ENCODE measurements at regions not wholly inside any gene's neighbourhood (a gene's known extent, or its start where the extent isn't known, plus 50 kb on each side); places are given as distances from the start of the nearest gene placed in this dataset.
A peak's percentile ranks its signal among the peaks of the same experiment; 100 is the strongest.
"Not testable (repeated sequence)": the region's sequence is repeated elsewhere in the genome, so short reads cannot be mapped to it uniquely, and the experiment has no call there.

DNA sequence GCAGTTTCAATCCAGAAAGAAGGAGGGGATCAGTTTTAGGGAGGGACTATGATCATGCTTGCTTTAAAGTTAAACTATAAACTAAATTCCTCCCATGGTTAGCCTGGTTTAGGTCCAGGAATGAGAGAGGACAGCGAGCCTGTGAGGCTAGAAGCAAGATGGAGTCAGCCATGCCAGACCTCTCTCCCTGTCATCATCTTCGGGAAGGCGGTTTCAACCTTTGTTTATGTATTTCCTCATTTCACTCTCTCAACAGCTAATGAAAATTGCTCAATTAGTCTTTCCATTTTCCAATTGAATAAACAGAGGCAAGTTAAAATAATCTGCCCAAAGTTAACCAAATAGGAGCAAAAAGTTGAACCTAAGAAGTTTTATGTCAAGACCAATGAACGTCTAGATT lies 201.5 kb downstream of the KCNJ2 start:
- no peak for DNase-seq (ENCODE audit: low read depth)

DNA sequence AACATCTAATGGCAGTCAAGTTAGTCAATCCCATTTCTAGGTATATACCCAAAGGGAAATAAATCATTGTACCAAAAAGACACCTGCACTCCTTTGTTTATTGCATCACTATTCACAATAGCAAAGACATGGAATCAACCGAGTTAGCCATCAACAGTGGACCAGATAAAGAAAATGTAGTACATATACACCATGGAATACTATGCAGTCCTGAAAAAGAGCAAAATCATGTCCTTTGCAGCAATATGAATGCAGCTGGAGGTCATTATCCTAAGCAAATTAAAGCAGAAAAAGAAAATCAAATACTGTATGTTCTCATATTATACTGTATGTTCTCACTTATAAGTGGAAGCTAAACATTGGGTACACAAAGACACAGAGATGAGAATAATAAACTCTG lies 204.0 kb downstream of the KCNJ2 start:
- no peak for DNase-seq (ENCODE audit: low read depth)

DNA sequence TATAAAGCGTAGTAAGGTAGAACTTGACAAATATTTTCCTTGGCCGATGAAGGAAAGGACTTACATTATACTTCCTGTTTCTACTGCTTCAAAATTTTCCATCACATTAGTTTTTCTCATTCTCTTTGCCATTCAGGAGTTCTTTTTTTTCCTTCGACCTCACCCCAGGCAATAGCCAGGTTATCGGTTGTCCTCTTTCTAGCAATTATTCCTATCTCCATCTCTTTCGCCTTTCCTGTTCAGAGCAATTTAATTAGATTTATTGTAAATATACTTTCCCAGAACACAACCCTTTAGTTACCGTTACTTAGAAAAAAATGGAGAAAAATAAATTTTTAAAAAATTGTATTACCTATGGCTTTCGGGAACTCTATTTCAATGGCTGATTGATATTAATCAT lies 205.2 kb downstream of the KCNJ2 start:
- DNase-seq (ENCODE audit: low read depth), result no peak

DNA sequence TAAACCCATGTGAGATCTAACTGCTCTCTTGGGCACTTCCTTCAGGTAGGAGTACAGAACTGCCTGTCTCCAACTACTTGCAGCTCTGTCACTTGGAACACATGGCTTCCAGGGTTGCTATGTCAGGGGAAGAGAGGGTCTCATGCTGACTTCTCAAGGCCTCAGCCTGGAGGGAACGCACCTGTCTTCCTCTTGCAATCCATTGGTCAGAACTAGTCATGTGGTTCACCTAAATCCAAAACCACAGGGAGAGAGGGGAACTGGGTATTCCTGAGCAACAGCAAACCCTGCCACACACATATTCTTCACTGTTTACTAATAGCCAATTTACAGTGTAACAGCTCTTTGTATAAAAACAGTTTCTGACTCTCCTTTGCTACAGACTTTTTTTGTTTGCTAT lies 206.1 kb downstream of the KCNJ2 start:
- no peak for DNase-seq (ENCODE audit: low read depth)

DNA sequence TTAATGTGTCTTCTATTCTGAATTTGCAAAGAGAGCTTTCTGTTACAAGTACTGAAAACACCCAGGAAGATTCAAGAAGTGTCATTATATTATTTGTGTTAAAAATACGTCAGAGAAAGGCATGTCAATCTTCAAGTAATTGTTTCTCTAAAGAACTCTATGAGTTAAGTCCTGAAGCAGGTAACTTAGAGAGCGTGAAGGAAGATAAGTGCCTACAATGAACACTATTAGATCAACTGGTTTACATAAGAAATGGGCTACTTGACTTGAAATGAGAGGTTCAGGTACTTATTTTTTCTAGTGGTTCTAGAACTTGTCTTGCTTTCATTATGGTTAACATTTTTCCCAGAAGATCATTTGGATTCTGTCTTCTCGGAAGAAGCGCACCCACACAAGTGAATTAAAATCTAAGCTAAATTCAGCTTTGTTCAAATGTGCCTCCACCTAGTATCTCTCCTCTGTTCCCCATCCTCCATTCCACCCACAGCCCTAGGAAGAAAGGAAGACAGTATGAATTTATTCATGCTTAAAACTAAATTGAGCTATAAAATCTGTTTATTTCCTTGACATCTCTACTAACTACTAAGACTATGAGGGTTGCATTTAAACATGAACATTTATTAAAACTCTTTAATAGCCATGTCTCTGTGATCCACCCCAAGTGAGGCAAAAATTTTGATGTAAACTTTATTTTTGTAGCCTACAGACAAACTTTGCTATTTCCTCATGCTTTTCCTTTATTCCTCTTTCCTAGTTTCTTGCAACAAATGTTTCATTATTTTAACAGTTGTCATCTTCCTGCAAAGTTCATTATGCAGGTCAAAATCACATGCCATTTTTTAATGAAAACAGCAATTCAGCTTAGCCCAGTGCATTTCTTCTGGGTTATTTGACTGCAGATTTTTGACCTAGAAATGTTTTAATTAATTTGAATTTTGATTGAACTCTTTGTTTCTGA lies 206.8 kb downstream of the KCNJ2 start:
- DNase-seq (ENCODE audit: low read depth), result no peak

DNA sequence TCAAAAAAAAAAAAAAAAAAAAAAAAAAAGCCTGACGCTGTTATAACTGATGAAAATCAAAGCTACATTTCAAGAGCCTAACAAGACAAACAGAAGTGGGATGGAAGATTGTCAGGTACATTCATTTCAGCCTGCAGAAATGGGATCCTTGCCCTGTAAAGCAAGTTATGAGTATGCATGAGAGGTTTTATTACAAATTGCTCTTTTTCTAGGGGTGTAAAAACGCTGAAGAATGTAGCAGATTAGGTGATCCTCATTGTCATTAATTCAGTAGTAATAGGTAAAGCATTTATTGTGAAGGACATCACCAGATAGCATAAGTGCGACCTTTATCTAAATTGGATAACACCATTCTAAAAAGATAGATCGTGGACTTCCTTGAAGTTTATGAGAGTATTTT lies 208.3 kb downstream of the KCNJ2 start:
- no peak for DNase-seq (ENCODE audit: low read depth)

DNA sequence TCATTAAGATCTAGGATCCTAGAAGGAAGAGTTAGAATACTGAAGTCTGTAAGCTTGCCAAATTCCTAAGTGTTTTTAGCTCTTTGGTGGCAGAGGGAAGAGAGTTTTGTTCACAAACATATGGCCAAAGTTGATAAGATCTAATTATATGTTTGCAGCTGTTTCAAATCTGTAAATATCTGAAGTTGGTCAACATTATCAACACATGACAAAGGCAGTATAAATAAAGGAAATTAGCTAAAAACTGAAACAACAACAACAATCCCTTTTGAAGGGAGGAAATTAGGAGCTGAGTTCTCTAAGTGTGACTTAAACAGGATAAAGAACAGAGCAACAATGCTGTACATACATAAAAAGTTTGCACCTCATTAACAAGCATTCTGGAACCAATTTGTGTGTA lies 208.7 kb downstream of the KCNJ2 start:
- DNase-seq (ENCODE audit: low read depth), result no peak

DNA sequence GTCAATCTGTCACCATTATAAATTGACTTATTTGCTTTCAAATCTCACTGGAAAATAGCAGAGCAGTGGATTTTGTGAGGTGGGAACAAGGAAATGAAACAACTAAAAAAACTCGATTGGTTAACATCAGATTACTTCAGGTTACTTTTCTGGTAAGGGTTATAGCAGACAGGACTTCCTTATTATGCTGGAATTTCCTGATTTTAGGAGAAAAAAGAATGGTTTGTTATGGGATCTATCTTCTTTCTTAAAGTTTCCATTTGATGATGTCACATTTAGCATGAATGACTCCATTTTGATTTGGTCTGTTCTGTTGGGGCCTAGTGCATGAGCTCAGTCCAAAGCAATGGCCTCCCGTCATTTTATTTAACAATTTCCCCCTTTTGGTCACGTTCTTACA lies 210.6 kb downstream of the KCNJ2 start:
- DNase-seq (ENCODE audit: low read depth), result no peak

DNA sequence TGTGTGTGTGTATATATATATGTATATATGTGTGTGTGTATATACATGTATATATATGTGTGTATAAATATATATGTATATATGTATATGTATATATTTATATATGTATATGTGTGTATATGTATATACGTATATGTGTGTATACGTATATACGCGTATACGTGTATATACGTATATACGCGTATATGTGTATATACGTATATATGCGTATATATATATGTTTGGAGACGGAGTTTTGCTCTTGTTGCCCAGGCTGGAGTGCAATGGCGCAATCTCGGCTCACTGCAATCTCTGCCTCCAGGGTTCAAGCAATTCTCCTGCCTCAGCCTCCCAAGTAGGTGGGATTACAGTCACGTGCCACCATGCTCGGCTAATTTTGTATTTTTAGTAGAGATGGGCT lies 212.6 kb downstream of the KCNJ2 start:
- DNase-seq (ENCODE audit: low read depth), result not testable (repeated sequence)

DNA sequence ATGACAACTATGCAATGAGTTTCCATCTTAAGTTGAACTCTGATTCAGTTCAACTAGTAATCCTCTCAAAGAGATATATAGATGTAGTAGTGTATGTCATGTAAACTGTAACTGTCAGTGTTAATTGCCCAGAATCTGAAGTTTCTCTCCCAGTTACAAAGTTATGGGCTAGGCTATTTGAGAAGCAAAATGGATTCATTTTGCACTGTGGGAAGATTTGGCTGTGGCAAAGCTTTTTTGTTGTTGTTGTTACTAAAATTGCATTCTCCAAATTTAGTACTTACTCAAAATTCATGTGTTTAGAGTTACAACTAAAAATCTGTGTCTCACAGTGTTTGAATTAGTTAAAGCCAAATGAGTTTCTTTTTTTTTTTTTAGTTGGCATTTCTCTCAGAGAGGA lies 219.0 kb downstream of the KCNJ2 start:
- no peak for DNase-seq (ENCODE audit: low read depth)

DNA sequence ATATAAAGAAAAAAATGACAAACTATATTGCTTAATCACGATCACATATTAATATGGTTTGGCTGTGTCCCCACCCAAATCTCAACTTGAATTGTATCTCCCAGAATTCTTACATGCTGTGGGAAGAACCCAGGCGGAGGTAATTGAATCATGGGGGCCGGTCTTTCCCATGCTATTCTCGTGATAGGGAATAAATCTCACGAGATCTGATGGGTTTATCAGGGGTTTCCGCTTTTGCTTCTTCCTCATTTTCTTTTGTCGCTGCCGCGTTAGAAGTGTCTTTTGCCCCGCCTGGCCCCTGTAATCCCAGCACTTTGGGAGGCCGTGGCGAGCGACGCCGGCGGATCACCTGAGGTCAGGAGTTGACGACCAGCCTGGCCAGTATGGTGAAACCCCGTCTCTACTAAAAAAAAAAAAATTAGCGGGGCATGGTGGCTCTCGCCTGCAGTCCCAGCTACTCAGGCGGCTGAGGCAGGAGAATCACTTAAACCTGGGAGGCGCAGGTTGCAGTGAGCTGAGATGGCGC lies 220.0 kb downstream of the KCNJ2 start:
- not testable (repeated sequence) for DNase-seq (ENCODE audit: low read depth)

DNA sequence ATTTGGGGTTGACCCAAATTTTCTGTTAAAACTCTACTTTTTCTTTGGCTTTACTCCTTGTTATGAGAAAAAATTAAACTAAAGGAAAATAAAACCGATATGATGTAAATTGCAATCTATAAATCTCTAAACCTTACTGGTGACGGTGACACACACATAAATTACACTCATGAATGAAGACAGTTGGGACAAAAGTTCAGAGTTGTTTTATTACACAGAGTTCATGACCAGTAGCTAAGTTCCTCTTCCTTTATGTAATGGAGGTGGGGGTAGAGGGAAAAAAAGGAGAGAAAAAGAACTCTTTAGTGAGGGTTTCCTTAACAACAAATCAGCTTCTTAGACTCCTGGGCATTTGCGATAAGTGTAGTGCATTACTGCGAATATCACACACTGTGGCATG lies 220.7 kb downstream of the KCNJ2 start:
- no peak for DNase-seq (ENCODE audit: low read depth)

DNA sequence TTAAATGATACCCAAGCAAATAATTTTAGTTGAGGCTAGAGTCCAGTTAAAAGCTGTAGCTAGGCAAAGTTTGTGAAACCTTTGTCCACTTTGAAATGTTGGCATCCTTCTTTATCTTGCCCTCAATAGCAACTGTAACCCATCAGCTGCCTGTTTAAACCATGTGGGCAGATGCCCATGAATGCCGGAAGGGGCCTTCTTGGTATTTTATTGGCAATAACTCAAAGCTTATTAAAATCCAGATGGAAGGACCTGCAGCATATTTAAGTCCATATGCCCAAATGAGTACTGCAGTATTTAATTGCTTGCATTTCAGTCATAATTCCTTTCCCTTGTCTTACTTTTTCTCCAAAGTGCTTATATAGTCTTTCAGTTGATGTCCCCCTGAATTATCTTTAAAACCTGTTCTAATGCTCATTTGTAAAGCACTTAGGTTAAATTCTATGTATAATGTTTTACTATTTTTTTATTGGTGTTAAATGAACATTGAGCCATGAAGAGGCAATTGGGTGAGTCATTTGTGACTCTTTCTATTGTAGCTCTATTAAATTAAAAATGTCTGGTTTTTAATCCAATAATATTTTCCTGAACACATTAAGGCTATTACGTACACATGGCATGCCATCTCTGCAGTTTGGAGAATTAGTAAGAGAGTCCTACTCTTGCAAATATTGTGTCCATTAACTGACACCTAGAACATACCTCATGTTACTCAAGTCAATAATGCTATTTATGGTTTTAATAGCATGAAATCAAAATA lies 225.3 kb downstream of the KCNJ2 start:
- DNase-seq (ENCODE audit: low read depth), result no peak

DNA sequence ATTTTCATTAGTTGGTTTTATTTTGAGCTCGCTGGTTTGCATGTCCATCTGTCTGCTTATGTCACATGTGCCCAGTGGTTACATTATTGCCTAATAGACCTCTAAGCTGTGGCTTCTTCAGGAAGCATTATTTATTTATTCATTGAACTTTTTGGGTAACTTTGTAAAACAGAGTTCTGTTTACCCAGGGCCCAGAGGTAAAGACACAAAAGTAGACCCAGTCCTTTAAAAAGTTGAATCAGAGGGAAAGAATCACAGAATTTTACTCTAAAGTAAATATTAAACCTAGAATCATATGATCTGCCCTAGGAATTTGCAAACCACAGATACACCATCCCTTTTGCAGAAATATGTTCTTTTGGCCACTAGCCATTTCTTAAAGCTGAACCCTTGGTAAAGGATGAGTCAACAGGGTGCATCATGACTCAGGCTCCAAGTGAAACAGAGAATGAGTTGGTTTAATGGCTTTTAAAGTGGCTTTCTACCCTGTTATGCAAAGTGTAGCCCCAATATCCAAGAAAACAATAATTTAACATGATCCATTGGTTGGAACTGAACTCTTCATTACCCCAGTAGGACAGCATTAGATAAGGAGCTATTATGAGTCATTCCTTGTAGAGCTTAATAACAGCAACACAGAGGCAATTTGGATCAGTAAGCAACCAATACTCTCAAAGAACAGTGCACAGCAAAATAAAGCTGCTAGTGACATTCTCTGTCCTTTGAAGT lies 236.3 kb downstream of the KCNJ2 start:
- peak; percentile 95 for DNase-seq (ENCODE audit: low read depth)

DNA sequence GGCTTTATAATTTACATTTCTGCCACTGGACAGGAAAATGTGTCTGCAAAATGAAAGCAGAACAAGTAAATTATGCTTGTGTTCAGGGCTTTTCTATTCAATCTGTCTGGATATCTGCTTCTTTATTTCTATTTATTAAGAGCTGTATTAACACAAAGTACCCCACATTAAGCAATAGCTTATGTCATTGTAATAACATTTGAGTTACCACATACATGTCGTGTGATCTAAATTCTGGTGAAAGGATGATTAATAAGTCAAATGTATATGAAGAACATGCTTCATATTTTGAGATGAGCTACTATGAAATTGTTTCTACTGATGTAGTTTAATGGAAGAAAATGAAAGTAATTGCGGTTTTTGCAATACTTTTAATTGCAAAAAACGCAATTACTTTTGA lies 238.2 kb downstream of the KCNJ2 start:
- DNase-seq (ENCODE audit: low read depth), result no peak

DNA sequence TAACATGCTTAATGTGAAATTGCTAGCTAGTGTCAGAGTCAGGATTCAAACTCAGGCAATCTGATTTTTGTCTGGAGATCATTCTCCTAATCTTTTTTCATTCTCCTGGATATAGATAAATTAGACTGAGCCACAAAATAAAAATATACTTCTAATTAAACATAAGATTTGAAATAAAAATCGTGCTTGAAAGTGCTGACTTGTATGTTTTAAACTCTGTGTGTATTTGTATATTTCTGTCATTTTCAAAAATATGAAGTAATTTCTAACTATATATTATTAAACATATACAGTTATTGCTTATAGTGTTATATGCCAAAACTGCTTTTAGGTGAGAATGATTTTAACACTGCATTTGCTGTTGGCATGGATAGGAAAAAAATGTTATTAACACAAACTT lies 239.4 kb downstream of the KCNJ2 start:
- no peak for DNase-seq (ENCODE audit: low read depth)

DNA sequence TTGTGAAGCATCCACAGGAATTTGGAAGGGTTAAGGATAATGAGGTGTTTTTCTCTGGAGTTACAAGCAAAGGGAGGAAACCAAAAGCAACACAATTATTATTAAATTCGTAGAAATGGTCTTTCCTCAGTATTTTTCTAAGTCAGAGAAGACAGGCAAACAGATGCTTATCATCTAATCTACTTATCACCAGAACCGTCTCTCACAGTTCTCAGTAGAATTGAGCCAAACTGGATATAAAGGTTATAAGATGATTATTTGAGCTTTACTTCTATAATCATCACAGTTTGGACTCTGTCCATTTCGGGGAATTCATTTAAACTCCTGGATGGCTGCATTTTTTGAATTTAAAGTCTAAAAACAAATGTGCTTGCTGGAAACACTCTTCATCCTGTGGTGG lies 245.0 kb downstream of the KCNJ2 start:
- no peak for DNase-seq (ENCODE audit: low read depth)

DNA sequence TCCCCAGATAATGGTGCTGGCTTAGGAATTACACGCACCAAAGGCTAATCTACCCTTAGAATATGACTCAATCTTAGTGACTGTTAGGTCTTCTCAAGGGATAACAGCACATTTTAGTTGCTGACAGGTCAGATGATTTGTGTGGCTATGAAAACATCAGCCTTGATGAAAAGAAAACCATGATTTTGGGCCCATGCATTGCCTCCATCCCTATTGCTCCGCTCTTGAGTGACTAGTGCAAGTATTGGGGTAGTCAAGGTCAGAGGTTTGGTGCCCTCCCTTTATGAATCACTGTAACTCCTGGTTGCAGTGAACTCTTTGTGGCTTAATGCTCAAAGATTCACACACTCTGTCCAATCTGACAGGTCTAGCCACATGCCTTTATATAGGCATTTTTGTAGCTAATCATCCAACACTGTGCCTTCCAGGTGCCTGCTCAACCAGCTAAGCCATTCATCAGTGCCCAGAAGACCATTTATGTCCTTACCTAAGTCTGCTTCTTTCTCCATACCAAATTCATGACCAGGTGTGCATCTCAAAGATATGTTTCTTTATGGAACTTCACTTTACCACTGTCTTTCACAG lies 251.6 kb downstream of the KCNJ2 start:
- no peak for DNase-seq (ENCODE audit: low read depth)

DNA sequence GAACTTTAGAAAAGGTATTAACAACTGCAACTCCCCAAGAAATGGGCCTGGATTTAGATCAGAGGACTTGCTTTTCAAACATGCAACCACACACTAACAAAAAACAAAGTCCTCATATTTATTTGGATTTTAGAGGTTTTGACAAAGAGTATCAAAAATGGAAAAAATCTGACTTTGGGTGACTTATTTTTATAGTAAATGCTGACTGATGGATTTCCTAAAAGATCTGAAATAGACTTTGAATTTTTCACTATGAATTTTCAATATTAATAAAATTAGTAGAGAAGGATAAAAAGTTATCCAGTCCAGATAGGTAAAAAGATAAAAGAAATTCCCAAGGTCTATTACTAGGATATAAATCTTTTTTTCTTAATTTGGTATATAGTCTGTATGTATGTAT lies 253.5 kb downstream of the KCNJ2 start:
- DNase-seq (ENCODE audit: low read depth), result no peak

DNA sequence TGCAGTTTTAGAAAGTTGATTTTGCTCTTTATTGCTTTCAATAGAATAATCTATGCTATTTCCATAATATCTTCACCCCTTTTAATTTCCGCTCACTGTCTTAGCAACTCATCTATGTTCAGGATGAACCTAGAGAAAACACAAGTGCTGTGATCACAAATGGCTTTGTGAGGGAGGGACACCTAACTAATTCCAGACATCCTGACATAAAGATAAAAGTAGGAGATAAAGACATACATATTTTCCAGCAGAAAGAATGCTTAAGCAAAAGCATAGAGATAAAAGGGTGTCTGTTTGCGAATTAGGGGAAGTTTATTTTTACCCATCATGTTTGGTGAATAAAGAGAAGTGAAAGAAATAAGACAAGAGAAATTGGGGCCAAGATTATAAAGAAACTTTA lies 254.2 kb downstream of the KCNJ2 start:
- no peak for DNase-seq (ENCODE audit: low read depth)

DNA sequence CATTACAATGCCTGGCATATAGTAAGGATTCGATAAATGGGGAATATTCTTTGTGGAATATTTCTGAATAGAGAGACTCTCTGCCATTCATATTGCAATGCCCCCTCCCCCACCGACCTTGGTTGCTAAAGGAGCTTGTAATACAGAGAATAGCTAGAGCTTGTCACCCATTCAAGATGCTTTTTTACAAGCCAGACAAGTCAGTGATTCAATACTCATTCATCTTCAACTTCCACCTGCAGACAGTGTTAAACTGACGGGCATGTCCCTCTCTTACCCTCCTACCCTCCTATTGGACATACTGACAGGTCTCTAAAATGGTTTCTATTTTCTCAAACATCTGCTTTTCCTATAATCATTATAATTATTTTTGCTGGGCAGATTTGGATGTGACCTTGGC lies 257.4 kb downstream of the KCNJ2 start:
- DNase-seq (ENCODE audit: low read depth), result no peak

All from HT1080 (cell line).